Suprapubic skin (tissue), 3 donors: ENCODE measurements at regions not wholly inside any gene's neighbourhood (a gene's known extent, or its start where the extent isn't known, plus 50 kb on each side); places are given as distances from the start of the nearest gene placed in this dataset.

Experiments
- CTCF ChIP-seq, 2 donors: fragments of 200-600 bp in 1 of 2; fragments of 450-650 bp in 1 of 2; sonication (generic) in 1 of 2; IDR thresholded peaks; one replicate each; pipeline ENCODE4 v1.5.1; 2016 to 2019; ENCODE audit warnings: antibody characterized with exemption in 2 of 2, mild to moderate bottlenecking in 1 of 2, moderate library complexity in 1 of 2
- EP300 ChIP-seq: sonication (generic); formaldehyde crosslinking; IDR thresholded peaks from one replicate; pipeline ENCODE4 v1.6.1; 2017; ENCODE audit warnings: antibody characterized with exemption
- POLR2A ChIP-seq, 2 donors: fragments of 450-650 bp; IDR thresholded peaks; one replicate each; pipeline ENCODE4 v1.6.1; 2017; ENCODE audit warnings: antibody characterized with exemption in 2 of 2, mild to moderate bottlenecking in 2 of 2, moderate library complexity in 2 of 2

- no peak for TF ChIP-seq EP300
- TF ChIP-seq CTCF (IDR thresholded peaks at IDR 0.05), result no peak
- no peak for TF ChIP-seq POLR2A (IDR thresholded peaks at IDR 0.05)
Measured at GRCh38 chr2:122156176-122156890, 400.9 kb downstream of the TSN start.
